Skeletal muscle satellite cell (primary cell): ENCODE measurements at regions not wholly inside any gene's neighbourhood (a gene's known extent, or its start where the extent isn't known, plus 50 kb on each side); places are given as distances from the start of the nearest gene placed in this dataset.
"Not testable (repeated sequence)": the region's sequence is repeated elsewhere in the genome, so short reads cannot be mapped to it uniquely, and the experiment has no call there.

ENCODE experiments used
- H3K27me3 ChIP-seq: 2 replicates; pipeline ENCODE4 v1.7.0; 2013; ENCODE audit warnings: low read length; ENCODE audit not compliant: control insufficient read depth, insufficient read depth
- H3K36me3 ChIP-seq: 2 replicates; pipeline ENCODE4 v1.7.0; 2013; ENCODE audit warnings: mild to moderate bottlenecking, control low read depth, low read length; ENCODE audit not compliant: insufficient read depth
- H3K4me1 ChIP-seq: 2 replicates; pipeline ENCODE4 v1.7.0; 2013; ENCODE audit warnings: low read length; ENCODE audit not compliant: control insufficient read depth, insufficient read depth
- H3K4me2 ChIP-seq: 2 replicates; pipeline ENCODE4 v1.7.0; 2013; ENCODE audit warnings: mild to moderate bottlenecking, low read length
- H3K4me3 ChIP-seq: 2 replicates; pipeline ENCODE4 v1.7.0; 2013; ENCODE audit warnings: low read length
- H3K9ac ChIP-seq: 2 replicates; pipeline ENCODE4 v1.7.0; 2013; ENCODE audit warnings: mild to moderate bottlenecking, low read depth, low read length, moderate library complexity
- H3K9me3 ChIP-seq: replicated peaks from 2 replicates; pipeline ENCODE4 v1.7.0; 2013; ENCODE audit warnings: mild to moderate bottlenecking, control low read depth, low read length

DNA sequence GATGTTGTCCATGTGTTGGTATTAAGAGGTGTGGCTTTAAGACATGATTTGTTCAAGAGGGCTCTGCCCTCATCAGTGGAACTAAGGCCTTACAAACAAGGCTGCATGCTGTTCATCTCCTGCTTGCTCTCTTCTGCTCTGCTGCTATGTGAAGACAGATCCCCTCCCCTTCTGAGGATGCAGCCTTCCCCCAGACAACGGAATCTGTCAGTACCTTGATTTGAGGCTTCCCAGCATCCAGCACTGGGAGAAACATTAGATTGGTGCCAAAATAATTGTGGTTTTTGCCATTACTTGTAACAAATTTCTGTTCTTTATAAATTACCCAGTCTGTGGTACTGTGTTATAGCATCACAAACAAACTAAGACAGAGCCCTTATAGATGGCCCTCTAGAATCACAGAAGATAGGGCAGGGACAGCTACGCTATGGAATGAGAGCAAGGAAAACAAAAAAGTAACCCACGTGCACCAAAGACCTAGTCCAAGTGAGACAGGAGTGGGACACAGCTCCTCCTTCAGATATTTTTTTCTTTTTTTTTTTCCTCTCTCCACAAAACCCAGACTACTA, 151.5 kb upstream of the RXFP2 start:
- H3K27me3 ChIP-seq = peaks cover 14% of the 10 kb centered on the region
- no peaks in the 10 kb centered on the region for H3K36me3 ChIP-seq
- H3K4me3 ChIP-seq = no peak overlapping the region
- no peak overlapping the region for H3K4me2 ChIP-seq
- peaks cover 5% of the 10 kb centered on the region for H3K4me1 ChIP-seq
- H3K9me3 ChIP-seq = no peaks in the 10 kb centered on the region
- H3K9ac ChIP-seq = no peak overlapping the region

DNA sequence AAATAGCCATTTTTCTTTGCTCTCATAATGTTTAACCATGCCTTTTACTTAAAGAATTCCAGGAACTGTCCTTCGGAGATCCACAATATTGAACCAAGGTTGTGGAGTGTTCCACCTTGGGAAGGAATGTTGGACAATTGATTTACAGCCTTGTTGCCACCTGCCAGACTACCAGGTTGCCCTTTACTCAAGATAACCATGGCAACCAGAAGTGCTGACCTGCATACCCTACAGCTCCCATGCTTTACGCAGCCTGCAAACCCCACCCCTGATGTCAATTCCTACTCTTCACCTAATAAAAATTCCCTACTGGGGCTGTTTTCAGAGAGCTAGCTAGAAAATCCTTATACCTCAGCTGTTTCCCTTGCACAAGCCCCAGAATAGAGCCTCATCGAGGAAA, 151.0 kb upstream of the RXFP2 start:
- Histone ChIP-seq H3K4me1 (peaks cover 5% of the 10 kb centered on the region), H3K9ac (no peak overlapping the region), H3K9me3 (no peaks in the 10 kb centered on the region), H3K36me3 (no peaks in the 10 kb centered on the region), H3K4me3 (no peak overlapping the region), H3K27me3 (peaks cover 14% of the 10 kb centered on the region), H3K4me2 (no peak overlapping the region)

DNA sequence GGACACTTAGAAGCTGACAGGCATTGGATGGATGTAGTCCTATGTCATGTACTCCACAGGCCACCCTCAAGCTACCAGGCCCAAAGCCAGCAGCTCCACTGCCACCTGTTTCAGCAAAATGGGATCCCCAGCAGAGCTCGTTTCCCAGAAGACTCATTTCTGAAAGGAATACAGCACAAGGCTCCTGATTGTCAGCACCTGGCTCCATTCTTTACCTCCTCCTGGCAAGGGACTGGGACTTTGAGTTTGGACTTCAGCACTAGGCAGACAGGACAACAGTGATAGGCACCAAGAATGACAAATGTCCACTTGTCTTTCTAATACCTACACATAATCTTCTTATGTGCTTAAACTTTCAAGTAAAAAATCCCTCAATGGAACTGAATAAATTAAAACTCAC, 150.4 kb upstream of the RXFP2 start:
- no peaks in the 10 kb centered on the region for H3K9me3 ChIP-seq
- peaks cover 14% of the 10 kb centered on the region for H3K27me3 ChIP-seq
- no peak overlapping the region for H3K9ac ChIP-seq
- no peaks in the 10 kb centered on the region for H3K36me3 ChIP-seq
- peaks cover 5% of the 10 kb centered on the region for H3K4me1 ChIP-seq
- no peak overlapping the region for H3K4me3 ChIP-seq
- no peak overlapping the region for H3K4me2 ChIP-seq

DNA sequence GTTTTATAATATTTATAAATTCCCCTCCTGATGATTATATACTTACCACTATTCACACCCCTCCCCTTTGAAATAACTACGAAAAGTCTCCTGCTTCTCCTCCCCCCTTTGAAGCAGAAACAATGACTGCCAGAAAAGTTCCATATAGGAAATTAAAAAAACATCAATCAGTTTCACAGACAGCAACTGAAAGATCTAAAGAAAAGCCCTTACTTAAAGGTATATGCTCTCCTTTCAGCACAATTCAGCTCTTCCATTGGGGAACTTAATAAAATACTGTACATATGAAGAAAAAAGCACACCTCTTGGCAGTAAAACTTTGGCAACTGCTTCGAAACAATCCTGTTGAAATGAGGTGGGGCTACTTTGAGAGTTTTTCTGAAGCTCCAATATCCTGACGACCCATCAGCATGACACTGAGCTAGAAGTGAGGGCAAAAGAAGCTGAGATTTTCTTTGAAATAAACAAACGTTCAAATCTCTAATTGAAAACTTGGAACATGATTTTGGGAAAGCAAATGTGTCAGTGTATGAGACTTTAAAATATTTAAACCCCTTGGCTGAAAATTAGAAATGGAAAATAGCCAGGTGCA, 147.6 kb upstream of the RXFP2 start:
- Histone ChIP-seq H3K27me3 (peaks cover 5% of the 10 kb centered on the region), H3K9ac (no peak overlapping the region), H3K4me1 (peaks cover 25% of the 10 kb centered on the region), H3K4me2 (no peak overlapping the region), H3K9me3 (no peaks in the 10 kb centered on the region), H3K36me3 (no peaks in the 10 kb centered on the region), H3K4me3 (no peak overlapping the region)

DNA sequence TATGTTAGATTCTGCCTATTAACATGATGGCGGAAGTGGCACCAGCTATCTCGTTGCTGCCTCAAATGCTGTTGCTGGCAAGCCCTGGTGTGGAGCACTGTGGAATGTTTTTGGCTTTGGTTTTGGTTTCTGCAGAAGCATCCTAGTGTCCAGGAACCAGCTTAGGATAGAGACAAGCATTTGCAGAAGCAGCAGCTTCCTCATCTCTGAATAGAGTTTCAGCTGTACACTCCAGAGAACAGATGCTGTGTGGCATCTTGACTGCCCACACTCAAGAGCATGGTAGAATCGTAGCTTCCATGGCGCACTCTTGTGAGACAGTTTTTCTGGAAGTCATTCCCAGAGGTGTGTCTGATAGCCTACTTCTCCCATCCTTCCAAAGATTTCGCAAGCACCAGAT, 145.3 kb upstream of the RXFP2 start:
- no peaks in the 10 kb centered on the region for H3K9me3 ChIP-seq
- no peak overlapping the region for H3K4me2 ChIP-seq
- H3K27me3 ChIP-seq = no peaks in the 10 kb centered on the region
- H3K4me3 ChIP-seq = no peak overlapping the region
- H3K4me1 ChIP-seq = peaks cover 25% of the 10 kb centered on the region
- no peaks in the 10 kb centered on the region for H3K36me3 ChIP-seq
- H3K9ac ChIP-seq = no peak overlapping the region

DNA sequence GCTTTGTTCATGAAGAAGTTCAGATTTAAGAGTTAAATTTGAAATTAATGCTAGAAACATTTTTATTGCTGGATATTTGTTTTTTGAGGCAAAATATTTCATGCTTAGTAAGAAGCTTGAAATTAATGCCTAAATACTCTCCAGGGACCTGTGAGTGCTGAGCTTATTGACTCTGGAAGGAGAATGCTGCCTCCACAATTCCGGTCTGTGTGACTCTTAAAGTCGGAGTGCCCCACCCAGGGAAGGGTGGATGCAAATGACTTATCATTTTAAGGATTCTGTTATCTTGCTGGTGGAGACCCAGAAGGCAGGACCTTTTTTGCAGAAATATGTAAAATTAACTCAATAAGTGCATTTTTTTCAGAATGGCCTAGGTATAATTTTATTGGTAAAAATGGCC, 143.8 kb upstream of the RXFP2 start:
- peak overlapping the region; percentile 26 for H3K4me2 ChIP-seq
- H3K4me1 ChIP-seq = peaks cover 24% of the 10 kb centered on the region
- H3K4me3 ChIP-seq = no peak overlapping the region
- no peaks in the 10 kb centered on the region for H3K27me3 ChIP-seq
- no peak overlapping the region for H3K9ac ChIP-seq
- H3K9me3 ChIP-seq = no peaks in the 10 kb centered on the region
- no peaks in the 10 kb centered on the region for H3K36me3 ChIP-seq

DNA sequence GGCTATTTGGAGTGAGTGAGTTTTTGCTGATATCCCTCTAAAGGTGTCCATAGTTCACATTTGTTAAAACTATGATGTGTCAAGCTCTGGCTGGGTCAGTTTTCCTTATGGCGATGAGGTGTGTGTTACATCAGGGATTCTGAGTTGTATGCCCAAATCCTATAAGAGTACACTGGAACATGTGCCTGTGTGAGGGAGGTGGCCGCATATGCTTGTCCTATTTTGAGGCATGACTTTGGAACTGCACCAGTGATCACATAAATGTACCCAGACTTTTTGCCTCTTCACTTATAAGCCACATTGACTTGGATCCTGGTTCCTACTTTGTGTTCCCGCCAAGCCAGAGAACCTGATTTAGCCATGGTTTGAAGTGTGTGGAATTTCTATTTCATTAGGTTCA, 140.3 kb upstream of the RXFP2 start:
- Histone ChIP-seq H3K4me2 (no peak overlapping the region), H3K36me3 (no peaks in the 10 kb centered on the region), H3K4me1 (peaks cover 20% of the 10 kb centered on the region), H3K9ac (no peak overlapping the region), H3K9me3 (no peaks in the 10 kb centered on the region), H3K27me3 (no peaks in the 10 kb centered on the region), H3K4me3 (no peak overlapping the region)

DNA sequence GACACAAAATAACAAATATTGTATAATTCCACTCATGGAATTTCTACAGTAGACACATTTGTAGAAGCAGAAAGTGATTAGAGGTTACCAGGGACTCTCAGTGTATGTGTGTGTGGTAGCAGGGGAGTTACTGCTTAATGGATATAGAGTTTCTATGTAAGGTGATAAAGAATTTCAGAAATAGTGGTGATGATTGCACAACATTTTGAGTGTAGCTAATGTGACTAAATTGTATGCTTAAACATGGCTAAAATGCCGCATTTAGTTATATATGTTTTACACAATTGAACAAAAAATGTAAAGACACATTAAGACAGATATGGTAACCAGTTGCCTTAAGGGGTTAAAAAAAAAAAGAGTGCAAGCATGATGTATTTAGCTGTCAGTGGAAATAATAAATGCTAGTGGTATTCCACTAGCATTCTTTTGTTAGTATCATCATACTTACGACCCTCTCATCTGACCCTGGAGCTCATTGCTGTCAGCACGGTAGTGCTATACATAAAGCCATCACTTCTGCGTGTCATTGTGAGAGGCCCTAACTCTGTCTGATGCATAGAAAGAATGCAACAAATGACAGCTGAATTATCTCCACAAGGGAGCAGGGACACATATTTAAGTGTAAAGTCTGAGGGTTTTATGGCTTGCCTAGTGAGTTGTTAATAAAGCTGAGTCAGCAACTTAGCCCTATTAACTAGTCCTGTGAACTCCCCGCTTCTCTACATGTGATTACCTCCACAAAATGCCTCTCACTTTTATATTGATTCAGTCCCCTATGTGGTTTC, 134.1 kb upstream of the RXFP2 start:
- Histone ChIP-seq H3K9ac (no peak overlapping the region), H3K4me1 (no peaks in the 10 kb centered on the region), H3K27me3 (no peaks in the 10 kb centered on the region), H3K4me3 (no peak overlapping the region), H3K9me3 (no peaks in the 10 kb centered on the region), H3K4me2 (no peak overlapping the region), H3K36me3 (no peaks in the 10 kb centered on the region)

DNA sequence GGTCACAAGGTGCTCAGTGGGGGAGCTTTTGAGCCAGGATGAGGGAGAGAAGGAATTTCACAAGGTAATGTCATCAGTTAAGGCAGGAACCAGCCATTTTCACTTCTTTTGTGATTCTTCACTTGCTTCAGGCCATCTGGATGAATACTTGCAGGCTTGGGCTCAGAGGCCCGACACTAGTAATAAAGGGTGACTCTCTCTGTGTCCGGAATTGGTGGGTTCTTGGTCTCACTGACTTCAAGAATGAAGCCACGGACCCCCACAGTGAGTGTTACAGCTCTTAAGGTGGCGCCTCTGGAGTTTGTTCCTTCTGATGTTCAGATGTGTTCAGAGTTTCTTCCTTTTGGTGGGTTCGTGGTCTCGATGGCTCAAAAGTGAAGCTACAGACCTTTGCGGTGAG, 131.8 kb upstream of the RXFP2 start:
- H3K4me2 ChIP-seq, H3K9ac ChIP-seq, H3K36me3 ChIP-seq, H3K4me1 ChIP-seq, H3K4me3 ChIP-seq, H3K9me3 ChIP-seq, H3K27me3 ChIP-seq: not testable (repeated sequence)

DNA sequence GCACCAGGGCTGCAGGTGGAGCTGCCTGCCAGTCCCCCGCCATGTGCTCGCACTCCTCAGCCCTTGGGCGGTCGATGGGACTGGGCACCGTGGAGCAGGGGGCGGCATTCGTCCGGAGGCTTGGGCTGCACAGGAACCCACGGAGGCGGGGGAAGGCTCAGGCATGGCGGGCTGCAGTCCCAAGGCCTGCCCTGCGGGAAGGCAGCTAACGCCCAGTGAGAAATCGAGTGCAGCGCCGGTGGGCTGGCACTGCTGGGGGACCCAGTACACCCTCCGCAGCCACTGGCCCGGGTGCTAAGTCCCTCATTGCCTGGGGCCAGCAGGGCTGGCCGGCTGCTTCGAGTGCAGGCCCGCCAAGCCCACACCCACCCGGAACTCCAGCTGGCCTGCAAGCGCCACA, 130.5 kb upstream of the RXFP2 start:
- H3K4me2 ChIP-seq, H3K9ac ChIP-seq, H3K4me1 ChIP-seq, H3K4me3 ChIP-seq, H3K9me3 ChIP-seq, H3K36me3 ChIP-seq, H3K27me3 ChIP-seq: not testable (repeated sequence)

DNA sequence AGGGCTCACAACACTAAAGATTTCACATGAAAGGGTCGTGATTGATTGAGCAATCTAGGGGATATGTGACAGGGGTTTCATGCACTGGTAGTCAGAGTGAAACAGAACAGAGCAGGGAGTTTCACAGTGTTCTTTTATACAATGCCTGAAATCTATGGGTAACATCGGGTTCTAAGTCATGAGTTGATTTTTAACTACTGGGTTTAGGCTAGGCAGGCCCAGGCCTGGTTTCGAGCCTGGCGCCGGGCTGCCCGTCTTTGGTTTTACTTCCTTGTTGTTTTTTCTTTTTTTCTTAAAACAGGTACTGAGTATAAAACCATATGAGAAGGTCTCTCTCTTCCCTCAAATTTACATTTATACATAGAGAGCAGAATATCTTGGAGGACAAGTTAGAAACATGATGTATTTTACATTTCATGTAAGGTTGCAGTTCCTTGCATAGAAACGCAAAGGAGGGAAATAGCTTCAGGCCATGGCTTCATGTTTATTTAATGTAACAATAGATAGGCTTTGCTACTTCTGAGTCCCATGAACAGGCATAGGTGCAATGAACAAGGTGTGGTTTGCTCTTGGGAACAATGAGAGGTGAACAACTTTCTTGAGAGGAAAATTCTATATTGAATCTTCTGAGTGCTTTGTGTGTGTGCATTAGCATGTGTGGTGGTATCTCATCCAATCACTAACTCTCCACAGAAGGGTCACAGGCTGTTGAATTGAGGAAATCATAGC, 128.9 kb upstream of the RXFP2 start:
- no peak overlapping the region for H3K9ac ChIP-seq
- H3K36me3 ChIP-seq = no peaks in the 10 kb centered on the region
- no peak overlapping the region for H3K4me3 ChIP-seq
- H3K9me3 ChIP-seq = no peaks in the 10 kb centered on the region
- H3K4me2 ChIP-seq = no peak overlapping the region
- no peaks in the 10 kb centered on the region for H3K27me3 ChIP-seq
- H3K4me1 ChIP-seq = no peaks in the 10 kb centered on the region
